A673 (cell line): ENCODE measurements at regions not wholly inside any gene's neighbourhood (a gene's known extent, or its start where the extent isn't known, plus 50 kb on each side); places are given as distances from the start of the nearest gene placed in this dataset.

Experiments
- EZH2 ChIP-seq: fragments of 200-600 bp; sonication (generic); IDR thresholded peaks from 2 replicates; pipeline ENCODE4 v1.6.1; 2017; ENCODE audit warnings: borderline replicate concordance, low read depth, mild to moderate bottlenecking, mixed read lengths, antibody characterized with exemption, low read length; ENCODE audit not compliant: poor library complexity, severe bottlenecking
- TF ChIP-seq, protein P1 (sequence below): fragments of 300-800, 200-600 bp; sonication (generic); conservative IDR thresholded peaks from 2 replicates; pipeline ENCODE4 v1.5.1; 2017; ENCODE audit warnings: low read depth, mild to moderate bottlenecking, antibody characterized with exemption, low read length, moderate library complexity, mixed read lengths

DNA sequence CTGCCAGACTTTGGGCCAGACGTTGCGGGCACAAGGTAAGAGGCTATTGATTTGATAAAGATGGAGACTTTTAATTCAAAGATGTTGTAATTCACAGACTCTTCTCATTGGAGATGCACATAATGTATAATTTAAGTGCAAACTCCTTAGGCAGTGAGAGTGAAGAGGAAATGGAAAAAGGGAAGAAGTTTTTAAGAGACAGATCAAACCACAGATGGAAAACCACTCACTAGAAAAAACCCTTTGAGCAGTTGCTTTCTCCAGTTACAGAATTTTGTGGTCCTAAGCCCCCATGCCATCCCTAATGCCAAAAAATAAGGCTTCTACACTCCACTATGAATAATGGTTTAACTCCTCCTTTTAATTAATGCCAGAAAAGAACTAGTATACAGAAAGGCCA lies 977.1 kb upstream of the PRKX start:
- TF ChIP-seq EZH2, result no peak
- TF ChIP-seq, protein P1, sequence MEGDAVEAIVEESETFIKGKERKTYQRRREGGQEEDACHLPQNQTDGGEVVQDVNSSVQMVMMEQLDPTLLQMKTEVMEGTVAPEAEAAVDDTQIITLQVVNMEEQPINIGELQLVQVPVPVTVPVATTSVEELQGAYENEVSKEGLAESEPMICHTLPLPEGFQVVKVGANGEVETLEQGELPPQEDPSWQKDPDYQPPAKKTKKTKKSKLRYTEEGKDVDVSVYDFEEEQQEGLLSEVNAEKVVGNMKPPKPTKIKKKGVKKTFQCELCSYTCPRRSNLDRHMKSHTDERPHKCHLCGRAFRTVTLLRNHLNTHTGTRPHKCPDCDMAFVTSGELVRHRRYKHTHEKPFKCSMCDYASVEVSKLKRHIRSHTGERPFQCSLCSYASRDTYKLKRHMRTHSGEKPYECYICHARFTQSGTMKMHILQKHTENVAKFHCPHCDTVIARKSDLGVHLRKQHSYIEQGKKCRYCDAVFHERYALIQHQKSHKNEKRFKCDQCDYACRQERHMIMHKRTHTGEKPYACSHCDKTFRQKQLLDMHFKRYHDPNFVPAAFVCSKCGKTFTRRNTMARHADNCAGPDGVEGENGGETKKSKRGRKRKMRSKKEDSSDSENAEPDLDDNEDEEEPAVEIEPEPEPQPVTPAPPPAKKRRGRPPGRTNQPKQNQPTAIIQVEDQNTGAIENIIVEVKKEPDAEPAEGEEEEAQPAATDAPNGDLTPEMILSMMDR, result no peak
